Osteoblast (primary cell): ENCODE measurements at regions not wholly inside any gene's neighbourhood (a gene's known extent, or its start where the extent isn't known, plus 50 kb on each side); places are given as distances from the start of the nearest gene placed in this dataset.

Source experiments
- DNase-seq: peaks from one replicate; pipeline ENCODE4 v3.0.0; 2011; ENCODE audit warnings: low spot score, mixed read lengths; ENCODE audit not compliant: insufficient read length; ENCODE audit errors: missing footprints
- H2AFZ ChIP-seq: 2 replicates; pipeline ENCODE4 v1.6.0; 2011; ENCODE audit warnings: mild to moderate bottlenecking, low read length
- H3K27ac ChIP-seq: 2 replicates; pipeline ENCODE4 v1.5.1; 2011; ENCODE audit warnings: mild to moderate bottlenecking, low read depth, low read length, moderate library complexity
- H3K27me3 ChIP-seq: 2 replicates; pipeline ENCODE4 v1.6.0; 2012; ENCODE audit warnings: mild to moderate bottlenecking, control low read depth, inconsistent platforms, low read length, moderate library complexity; ENCODE audit not compliant: insufficient read depth
- H3K36me3 ChIP-seq: 2 replicates; pipeline ENCODE4 v1.5.1; 2011; ENCODE audit warnings: mild to moderate bottlenecking, low read length, control low read depth, moderate library complexity; ENCODE audit not compliant: insufficient read depth
- H3K4me1 ChIP-seq: 2 replicates; pipeline ENCODE4 v1.5.1; 2011; ENCODE audit warnings: mild to moderate bottlenecking, low read length, control low read depth, moderate library complexity; ENCODE audit not compliant: insufficient read depth
- H3K4me2 ChIP-seq: 2 replicates; pipeline ENCODE4 v1.6.0; 2011; ENCODE audit warnings: mild to moderate bottlenecking, low read length; ENCODE audit not compliant: insufficient read depth
- H3K4me3 ChIP-seq: fragments of 200-600 bp; sonication (generic); 3 replicates; pipeline ENCODE4 v1.5.1; 2012; ENCODE audit warnings: mild to moderate bottlenecking, low read length, inconsistent platforms; ENCODE audit not compliant: insufficient read depth
- H3K79me2 ChIP-seq: 2 replicates; pipeline ENCODE4 v1.6.0; 2012; ENCODE audit warnings: mild to moderate bottlenecking, low read length, control low read depth, inconsistent platforms; ENCODE audit not compliant: insufficient read depth
- H3K9me3 ChIP-seq: 2 replicates; pipeline ENCODE4 v1.5.1; 2011; ENCODE audit warnings: low read depth, low read length, control low read depth
- H4K20me1 ChIP-seq: 2 replicates; pipeline ENCODE4 v1.6.0; 2012; ENCODE audit warnings: mild to moderate bottlenecking, low read length, control low read depth; ENCODE audit not compliant: insufficient read depth
- CTCF ChIP-seq: IDR thresholded peaks from 2 replicates; pipeline ENCODE4 v1.5.1; 2011; ENCODE audit warnings: mild to moderate bottlenecking, low read depth, low read length, moderate library complexity; ENCODE audit errors: extremely low read depth

GRCh38 chr9:107704774-107705173 is 215.2 kb upstream of the KLF4 start:
- Histone ChIP-seq H3K4me3 (no peak overlapping the region), H3K27ac (no peak overlapping the region), H2AFZ (no peak overlapping the region), H3K4me1 (peaks cover 32% of the 10 kb centered on the region), H3K79me2 (no peaks in the 10 kb centered on the region), H3K9me3 (no peaks in the 10 kb centered on the region), H3K27me3 (no peaks in the 10 kb centered on the region), H4K20me1 (no peaks in the 10 kb centered on the region), H3K36me3 (no peaks in the 10 kb centered on the region), H3K4me2 (no peak overlapping the region)
- no peak for TF ChIP-seq CTCF
- no peak for DNase-seq

GRCh38 chr9:107703651-107704050 is 214.1 kb upstream of the KLF4 start:
- Histone ChIP-seq H4K20me1 (no peaks in the 10 kb centered on the region), H3K4me3 (no peak overlapping the region), H3K79me2 (no peaks in the 10 kb centered on the region), H3K36me3 (no peaks in the 10 kb centered on the region), H3K9me3 (no peaks in the 10 kb centered on the region), H3K4me1 (peaks cover 32% of the 10 kb centered on the region), H3K4me2 (no peak overlapping the region), H3K27ac (no peak overlapping the region), H3K27me3 (no peaks in the 10 kb centered on the region), H2AFZ (no peak overlapping the region)
- no peak for DNase-seq
- no peak for TF ChIP-seq CTCF

GRCh38 chr9:107700847-107701246 is 211.3 kb upstream of the KLF4 start:
- peak overlapping the region; percentile 89 for H2AFZ ChIP-seq
- no peak overlapping the region for H3K27ac ChIP-seq
- no peaks in the 10 kb centered on the region for H3K79me2 ChIP-seq
- DNase-seq, result no peak
- peaks cover 12% of the 10 kb centered on the region for H3K4me1 ChIP-seq
- peak overlapping the region; percentile 54 for H3K4me3 ChIP-seq
- H3K4me2 ChIP-seq, result peak overlapping the region; percentile 75
- no peaks in the 10 kb centered on the region for H3K9me3 ChIP-seq
- H3K36me3 ChIP-seq, result no peaks in the 10 kb centered on the region
- H4K20me1 ChIP-seq, result no peaks in the 10 kb centered on the region
- no peak for TF ChIP-seq CTCF
- H3K27me3 ChIP-seq, result no peaks in the 10 kb centered on the region

- Histone ChIP-seq H3K4me3 (no peak overlapping the region), H3K4me1 (peaks cover 10% of the 10 kb centered on the region), H3K36me3 (no peaks in the 10 kb centered on the region), H3K27me3 (no peaks in the 10 kb centered on the region), H4K20me1 (no peaks in the 10 kb centered on the region), H3K27ac (no peak overlapping the region), H2AFZ (no peak overlapping the region), H3K9me3 (no peaks in the 10 kb centered on the region), H3K79me2 (no peaks in the 10 kb centered on the region), H3K4me2 (no peak overlapping the region)
- no peak for TF ChIP-seq CTCF
- no peak for DNase-seq
Observed at GRCh38 chr9:107699231-107699630, 209.7 kb upstream of the KLF4 start.
